ENCODE measurements at regions not wholly inside any gene's neighbourhood (a gene's known extent, or its start where the extent isn't known, plus 50 kb on each side); places are given as distances from the start of the nearest gene placed in this dataset.

- Histone ChIP-seq H3K4me3 (replicated peaks; ENCODE audit: insufficient read depth, low read length) (no peak overlapping the region), H3K27me3 (ENCODE audit: insufficient read depth, poor library complexity, severe bottlenecking) (no peaks in the 10 kb centered on the region), H3K27ac (replicated peaks) (no peak overlapping the region)
- no peak for DNase-seq (ENCODE audit: low read depth in 1 of 2, low spot score in 1 of 2)
- TF ChIP-seq REST (IDR thresholded peaks at IDR 0.05; ENCODE audit: insufficient replicate concordance, low read depth): no peak
- no peak for TF ChIP-seq GABPA (IDR thresholded peaks at IDR 0.05; ENCODE audit: low read depth)
- no peak for TF ChIP-seq SPI1 (IDR thresholded peaks at IDR 0.05; ENCODE audit: borderline replicate concordance, low read depth)
- no peak for TF ChIP-seq CTCF (IDR thresholded peaks at IDR 0.05; ENCODE audit: insufficient read depth, low read length)
- TF ChIP-seq POLR2AphosphoS5 (IDR thresholded peaks at IDR 0.05; ENCODE audit: low read depth): no peak
Measured at GRCh38 chr5:88503406-88503805, 234.8 kb upstream of the TMEM161B start.

- no peak overlapping the region for H3K4me3 ChIP-seq (replicated peaks; ENCODE audit: insufficient read depth, low read length)
- H3K27me3 ChIP-seq (ENCODE audit: insufficient read depth, poor library complexity, severe bottlenecking): no peaks in the 10 kb centered on the region
- no peak for DNase-seq (ENCODE audit: low read depth in 1 of 2, low spot score in 1 of 2)
- no peak for TF ChIP-seq GABPA (IDR thresholded peaks at IDR 0.05; ENCODE audit: low read depth)
- no peak for TF ChIP-seq SPI1 (IDR thresholded peaks at IDR 0.05; ENCODE audit: borderline replicate concordance, low read depth)
- no peak for TF ChIP-seq CTCF (IDR thresholded peaks at IDR 0.05; ENCODE audit: insufficient read depth, low read length)
- no peak for TF ChIP-seq REST (IDR thresholded peaks at IDR 0.05; ENCODE audit: insufficient replicate concordance, low read depth)
- TF ChIP-seq POLR2AphosphoS5 (IDR thresholded peaks at IDR 0.05; ENCODE audit: low read depth): no peak
- no peak overlapping the region for H3K27ac ChIP-seq (replicated peaks)
Measured at GRCh38 chr5:88503041-88503345, 234.3 kb upstream of the TMEM161B start.

GRCh38 chr5:88502179-88503040 lies 233.8 kb upstream of the TMEM161B start:
- Histone ChIP-seq H3K27ac (replicated peaks) (no peak overlapping the region), H3K27me3 (ENCODE audit: insufficient read depth, poor library complexity, severe bottlenecking) (no peaks in the 10 kb centered on the region), H3K4me3 (replicated peaks; ENCODE audit: insufficient read depth, low read length) (peak overlapping the region; percentile 18)
- DNase-seq (ENCODE audit: low read depth in 1 of 2, low spot score in 1 of 2): no peak
- TF ChIP-seq POLR2AphosphoS5 (IDR thresholded peaks at IDR 0.05; ENCODE audit: low read depth): no peak
- no peak for TF ChIP-seq CTCF (IDR thresholded peaks at IDR 0.05; ENCODE audit: insufficient read depth, low read length)
- no peak for TF ChIP-seq REST (IDR thresholded peaks at IDR 0.05; ENCODE audit: insufficient replicate concordance, low read depth)
- no peak for TF ChIP-seq SPI1 (IDR thresholded peaks at IDR 0.05; ENCODE audit: borderline replicate concordance, low read depth)
- TF ChIP-seq GABPA (IDR thresholded peaks at IDR 0.05; ENCODE audit: low read depth): no peak

Data from HL-60 (cell line).